ENCODE measurements at regions not wholly inside any gene's neighbourhood (a gene's known extent, or its start where the extent isn't known, plus 50 kb on each side); places are given as distances from the start of the nearest gene placed in this dataset.

DNA sequence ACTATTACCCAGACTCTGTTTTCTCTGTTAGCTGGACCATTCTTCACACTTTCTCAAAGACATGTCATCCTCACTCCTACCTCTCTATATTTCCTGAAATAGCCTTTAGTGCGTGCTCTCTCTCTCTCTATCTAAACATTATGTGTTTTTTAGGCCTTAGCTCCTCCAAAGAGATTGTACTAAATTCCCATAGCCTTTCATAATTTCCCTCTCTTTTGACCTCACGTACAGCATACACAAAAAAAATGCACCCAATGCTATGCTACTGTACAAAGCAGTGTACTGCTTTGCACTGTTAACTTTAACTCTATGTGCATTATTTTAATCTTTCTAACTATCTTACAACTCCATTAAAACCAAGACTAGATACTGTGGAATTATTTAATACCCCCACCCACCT lies 288.4 kb downstream of the DAD1 start:
- TF ChIP-seq, protein P1, sequence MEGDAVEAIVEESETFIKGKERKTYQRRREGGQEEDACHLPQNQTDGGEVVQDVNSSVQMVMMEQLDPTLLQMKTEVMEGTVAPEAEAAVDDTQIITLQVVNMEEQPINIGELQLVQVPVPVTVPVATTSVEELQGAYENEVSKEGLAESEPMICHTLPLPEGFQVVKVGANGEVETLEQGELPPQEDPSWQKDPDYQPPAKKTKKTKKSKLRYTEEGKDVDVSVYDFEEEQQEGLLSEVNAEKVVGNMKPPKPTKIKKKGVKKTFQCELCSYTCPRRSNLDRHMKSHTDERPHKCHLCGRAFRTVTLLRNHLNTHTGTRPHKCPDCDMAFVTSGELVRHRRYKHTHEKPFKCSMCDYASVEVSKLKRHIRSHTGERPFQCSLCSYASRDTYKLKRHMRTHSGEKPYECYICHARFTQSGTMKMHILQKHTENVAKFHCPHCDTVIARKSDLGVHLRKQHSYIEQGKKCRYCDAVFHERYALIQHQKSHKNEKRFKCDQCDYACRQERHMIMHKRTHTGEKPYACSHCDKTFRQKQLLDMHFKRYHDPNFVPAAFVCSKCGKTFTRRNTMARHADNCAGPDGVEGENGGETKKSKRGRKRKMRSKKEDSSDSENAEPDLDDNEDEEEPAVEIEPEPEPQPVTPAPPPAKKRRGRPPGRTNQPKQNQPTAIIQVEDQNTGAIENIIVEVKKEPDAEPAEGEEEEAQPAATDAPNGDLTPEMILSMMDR (IDR thresholded peaks at IDR 0.05): no peak
- no peak for TF ChIP-seq POLR2A (IDR thresholded peaks at IDR 0.05)
